Trophoblast cell (in vitro differentiated cells and primary cell): ENCODE measurements at regions not wholly inside any gene's neighbourhood (a gene's known extent, or its start where the extent isn't known, plus 50 kb on each side); places are given as distances from the start of the nearest gene placed in this dataset.

Experiments
- DNase-seq, 2 donors: peaks; one replicate each; pipeline ENCODE4 v3.0.0-alpha.2; 2016
- H2AFZ ChIP-seq: 2 replicates; pipeline ENCODE4 v1.6.1; 2013; ENCODE audit warnings: low read length, moderate library complexity, mild to moderate bottlenecking; ENCODE audit not compliant: insufficient read depth, poor library complexity
- H2AK5ac ChIP-seq: 2 replicates; pipeline ENCODE4 v1.6.1; 2013; ENCODE audit warnings: mild to moderate bottlenecking, low read length
- H2BK120ac ChIP-seq: 2 replicates; pipeline ENCODE4 v1.6.1; 2013; ENCODE audit warnings: low read length, mild to moderate bottlenecking, moderate library complexity; ENCODE audit not compliant: insufficient read depth, poor library complexity
- H2BK12ac ChIP-seq: 2 replicates; pipeline ENCODE4 v1.6.1; 2013; ENCODE audit warnings: mild to moderate bottlenecking, low read length, moderate library complexity
- H2BK5ac ChIP-seq: 2 replicates; pipeline ENCODE4 v1.6.1; 2013; ENCODE audit warnings: low read length, low read depth, moderate library complexity, mild to moderate bottlenecking; ENCODE audit not compliant: poor library complexity
- H3K14ac ChIP-seq: 2 replicates; pipeline ENCODE4 v1.6.1; 2013; ENCODE audit warnings: mild to moderate bottlenecking, low read length
- H3K18ac ChIP-seq: 2 replicates; pipeline ENCODE4 v1.6.1; 2013; ENCODE audit warnings: mild to moderate bottlenecking, low read length
- H3K23ac ChIP-seq: 2 replicates; pipeline ENCODE4 v1.6.1; 2013; ENCODE audit warnings: low read length
- H3K27ac ChIP-seq: 2 replicates; pipeline ENCODE4 v1.5.1; 2013; ENCODE audit warnings: low read depth, mild to moderate bottlenecking, inconsistent platforms, low read length, moderate library complexity
- H3K27me3 ChIP-seq: 2 replicates; pipeline ENCODE4 v1.6.1; 2013; ENCODE audit warnings: inconsistent platforms, mild to moderate bottlenecking, low read length, moderate library complexity; ENCODE audit not compliant: insufficient read depth
- H3K36me3 ChIP-seq, 2 experiments: 1 replicate in 1 of 2; 2 replicates in 1 of 2; pipeline ENCODE4 v1.6.1; 2013; ENCODE audit warnings: low read length in 2 of 2, mild to moderate bottlenecking in 2 of 2, moderate library complexity in 1 of 2; ENCODE audit not compliant: insufficient read depth in 2 of 2, control insufficient read depth in 1 of 2
- H3K4ac ChIP-seq: 2 replicates; pipeline ENCODE4 v1.6.1; 2013; ENCODE audit warnings: low read depth, mild to moderate bottlenecking, low read length, moderate library complexity
- H3K4me1 ChIP-seq, 2 experiments: 1 replicate in 1 of 2; 2 replicates in 1 of 2; pipeline ENCODE4 v1.6.1; 2013; ENCODE audit warnings: low read length in 2 of 2, mild to moderate bottlenecking in 2 of 2, moderate library complexity in 1 of 2; ENCODE audit not compliant: insufficient read depth in 2 of 2, control insufficient read depth in 1 of 2
- H3K4me2 ChIP-seq: 2 replicates; pipeline ENCODE4 v1.6.1; 2013; ENCODE audit warnings: inconsistent platforms, mild to moderate bottlenecking, low read length, moderate library complexity
- H3K4me3 ChIP-seq: 2 replicates; pipeline ENCODE4 v1.5.1; 2013; ENCODE audit warnings: mild to moderate bottlenecking, low read depth, low read length, inconsistent platforms
- H3K79me1 ChIP-seq: one replicate; pipeline ENCODE4 v1.6.1; 2013; ENCODE audit warnings: low read length
- H3K79me2 ChIP-seq: 2 replicates; pipeline ENCODE4 v1.6.1; 2013; ENCODE audit warnings: low read length, mild to moderate bottlenecking; ENCODE audit not compliant: control insufficient read depth, insufficient read depth, poor library complexity
- H3K9ac ChIP-seq: 2 replicates; pipeline ENCODE4 v1.6.1; 2013; ENCODE audit warnings: mild to moderate bottlenecking, low read length
- H3K9me3 ChIP-seq: 2 replicates; pipeline ENCODE4 v1.6.1; 2013; ENCODE audit warnings: low read depth, mild to moderate bottlenecking, control low read depth, inconsistent platforms, low read length; ENCODE audit not compliant: insufficient read depth
- H4K12ac ChIP-seq: 2 replicates; pipeline ENCODE4 v1.6.1; 2013; ENCODE audit warnings: low read depth, mild to moderate bottlenecking, low read length, moderate library complexity
- H4K8ac ChIP-seq: 2 replicates; pipeline ENCODE4 v1.6.1; 2013; ENCODE audit warnings: low read depth, mild to moderate bottlenecking, low read length, moderate library complexity
- H4K91ac ChIP-seq: one replicate; pipeline ENCODE4 v1.6.1; 2013; ENCODE audit warnings: low read depth, mild to moderate bottlenecking, low read length, moderate library complexity
- WGBS: extraction: QIAGEN DNeasy Blood & Tissue Kit; methylation state at CpG from one replicate; pipeline ENCODE4 v1.1.7; 2013; ENCODE audit warnings: missing lambda C conversion rate; ENCODE audit not compliant: insufficient read length, insufficient coverage; ENCODE audit errors: extremely low coverage; 5-methylcytosine and 5-hydroxymethylcytosine counted together

DNA sequence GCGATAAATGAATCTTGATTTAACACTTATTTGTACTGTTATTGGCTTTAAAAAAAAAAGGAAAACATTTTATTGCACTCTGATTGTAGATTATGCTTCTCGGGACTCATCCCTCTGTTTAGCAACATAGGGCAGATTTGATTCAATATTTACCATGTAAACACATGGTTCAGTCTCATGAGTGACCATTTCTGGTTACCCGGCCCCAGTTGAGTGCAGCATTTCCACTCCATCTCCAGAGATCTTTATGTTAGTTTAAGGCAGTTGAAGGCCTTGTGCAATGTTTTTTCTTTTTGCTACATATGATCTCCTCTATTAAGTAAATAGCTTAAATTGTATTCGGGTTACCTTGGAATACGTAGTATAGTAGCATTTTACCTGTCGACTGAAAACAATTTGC, 143.3 kb upstream of the RPS6KA3 start:
- Histone ChIP-seq H3K14ac (no peak overlapping the region), H3K4ac (no peak overlapping the region), H3K27me3 (no peaks in the 10 kb centered on the region), H2AK5ac (no peak overlapping the region), H4K91ac (no peak overlapping the region), H2BK120ac (no peak overlapping the region), H3K27ac (no peak overlapping the region), H3K18ac (no peak overlapping the region), H2BK5ac (no peak overlapping the region), H3K4me3 (no peak overlapping the region), H2AFZ (no peak overlapping the region), H3K4me2 (no peak overlapping the region), H3K79me1 (no peaks in the 10 kb centered on the region), H3K36me3 (no peaks in the 10 kb centered on the region), H3K79me2 (no peaks in the 10 kb centered on the region), H3K23ac (no peak overlapping the region), H4K12ac (no peak overlapping the region), H3K9me3 (no peaks in the 10 kb centered on the region), H4K8ac (no peak overlapping the region), H3K9ac (no peak overlapping the region), H2BK12ac (no peak overlapping the region), H3K4me1 (peaks cover 0 to 2% of the 10 kb centered on the region in 2 experiments)
- DNase-seq: no peak
- no CpG with 5 or more reads among the region's 6 CpGs for WGBS

DNA sequence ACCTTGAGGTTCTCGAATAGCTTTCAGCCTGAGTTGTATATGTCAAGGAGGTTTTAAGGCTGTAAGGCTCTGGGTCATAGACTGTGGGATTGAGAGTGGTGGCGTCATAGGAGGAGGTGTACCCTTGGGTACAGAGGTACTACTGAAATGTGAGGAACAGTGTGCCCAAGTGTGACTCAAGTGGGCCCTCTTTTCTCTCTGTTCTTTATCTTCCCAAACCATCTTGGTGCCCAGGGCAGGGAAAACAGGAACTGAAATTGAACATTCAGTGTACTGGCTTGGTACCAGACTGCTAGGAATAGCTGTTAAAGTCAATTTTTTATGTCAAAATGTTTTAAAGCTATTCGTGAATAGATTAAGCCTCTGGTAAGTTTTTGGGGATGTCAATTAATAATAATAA, 136.2 kb upstream of the RPS6KA3 start:
- H3K79me1 ChIP-seq: no peaks in the 10 kb centered on the region
- H3K4me2 ChIP-seq: no peak overlapping the region
- no peak overlapping the region for H3K23ac ChIP-seq
- DNase-seq: no peak
- no peaks in the 10 kb centered on the region for H3K79me2 ChIP-seq
- no peak overlapping the region for H3K9ac ChIP-seq
- no peaks in the 10 kb centered on the region for H3K4me1 ChIP-seq
- no peak overlapping the region for H3K14ac ChIP-seq
- H4K8ac ChIP-seq: no peak overlapping the region
- no peak overlapping the region for H3K4me3 ChIP-seq
- H2AK5ac ChIP-seq: no peak overlapping the region
- H3K27ac ChIP-seq: no peak overlapping the region
- no peak overlapping the region for H4K12ac ChIP-seq
- H3K9me3 ChIP-seq: no peaks in the 10 kb centered on the region
- no peak overlapping the region for H2BK120ac ChIP-seq
- H2BK5ac ChIP-seq: no peak overlapping the region
- no peak overlapping the region for H4K91ac ChIP-seq
- no CpG with 5 or more reads among the region's 3 CpGs for whole genome bisulfite sequencing
- no peak overlapping the region for H3K4ac ChIP-seq
- H2BK12ac ChIP-seq: no peak overlapping the region
- H3K27me3 ChIP-seq: no peaks in the 10 kb centered on the region
- H3K36me3 ChIP-seq: no peaks in the 10 kb centered on the region
- H2AFZ ChIP-seq: no peak overlapping the region
- H3K18ac ChIP-seq: no peak overlapping the region

DNA sequence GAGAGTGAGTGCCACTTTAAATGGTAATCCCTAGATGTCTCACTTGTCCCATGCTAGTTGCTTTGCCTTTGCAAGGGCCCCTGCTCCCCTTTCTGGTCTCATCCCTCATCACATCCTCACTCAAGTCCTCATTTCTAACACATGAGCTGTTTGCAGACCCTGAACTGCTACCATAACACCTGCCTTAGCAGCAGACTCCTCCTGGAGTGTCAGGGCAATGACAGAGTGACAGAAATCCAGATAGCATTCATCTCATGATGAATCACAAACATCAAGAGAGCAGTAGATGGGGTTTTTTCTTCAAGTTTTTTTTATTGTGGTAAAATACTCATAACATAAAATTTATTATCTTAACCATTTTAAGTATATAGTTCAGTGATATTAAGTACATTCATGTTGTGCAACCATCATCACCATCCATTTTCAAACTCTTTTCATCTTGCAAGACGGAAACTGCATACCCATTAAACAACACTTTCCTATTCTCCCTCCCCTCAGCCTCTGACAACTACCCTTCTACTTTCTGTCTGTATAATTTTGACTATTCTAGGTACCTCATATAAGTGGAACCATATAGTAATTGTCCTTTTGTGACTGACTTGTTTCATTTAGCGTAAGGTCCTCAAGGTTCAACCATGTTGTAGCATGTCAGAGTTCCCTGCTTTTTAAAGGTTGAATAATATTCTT, 133.2 kb upstream of the RPS6KA3 start:
- no peaks in the 10 kb centered on the region for H3K79me2 ChIP-seq
- H3K4me3 ChIP-seq: no peak overlapping the region
- H3K9me3 ChIP-seq: no peaks in the 10 kb centered on the region
- H2BK120ac ChIP-seq: no peak overlapping the region
- H3K27me3 ChIP-seq: no peaks in the 10 kb centered on the region
- no peak overlapping the region for H2BK5ac ChIP-seq
- no CpG with 5 or more reads among the region's 2 CpGs for WGBS
- H3K23ac ChIP-seq: no peak overlapping the region
- H4K8ac ChIP-seq: no peak overlapping the region
- H3K36me3 ChIP-seq: no peaks in the 10 kb centered on the region
- H3K79me1 ChIP-seq: no peaks in the 10 kb centered on the region
- no peak overlapping the region for H3K4me2 ChIP-seq
- no peak overlapping the region for H2BK12ac ChIP-seq
- no peak for DNase-seq
- no peak overlapping the region for H3K14ac ChIP-seq
- no peak overlapping the region for H3K27ac ChIP-seq
- no peak overlapping the region for H4K91ac ChIP-seq
- H2AK5ac ChIP-seq: no peak overlapping the region
- no peak overlapping the region for H2AFZ ChIP-seq
- H4K12ac ChIP-seq: no peak overlapping the region
- no peak overlapping the region for H3K9ac ChIP-seq
- H3K4me1 ChIP-seq: peaks cover 0 to 2% of the 10 kb centered on the region in 2 experiments
- no peak overlapping the region for H3K4ac ChIP-seq
- H3K18ac ChIP-seq: no peak overlapping the region

DNA sequence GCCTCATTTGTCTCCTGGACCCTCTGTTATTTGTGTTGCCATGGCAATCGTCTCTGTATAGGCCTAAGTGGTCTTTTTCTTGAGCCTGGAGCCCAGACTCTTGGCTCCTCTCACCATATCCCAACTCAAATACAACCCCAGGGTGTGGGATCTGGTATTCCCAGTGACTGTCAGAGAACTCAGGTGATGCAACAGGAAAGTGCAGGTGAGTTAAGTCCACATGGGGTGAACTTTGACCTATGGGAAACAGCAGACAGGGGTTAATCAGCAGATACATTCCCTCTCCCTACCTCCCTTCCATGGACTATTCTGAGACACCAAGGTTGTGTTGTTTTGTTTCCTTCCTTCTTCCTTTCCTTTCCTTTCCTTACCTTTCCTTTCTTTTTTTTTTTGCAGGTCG, 130.9 kb upstream of the RPS6KA3 start:
- Histone ChIP-seq H2BK12ac (no peak overlapping the region), H3K27ac (no peak overlapping the region), H4K12ac (no peak overlapping the region), H3K27me3 (no peaks in the 10 kb centered on the region), H4K8ac (no peak overlapping the region), H3K14ac (no peak overlapping the region), H4K91ac (no peak overlapping the region), H3K4ac (no peak overlapping the region), H2AK5ac (no peak overlapping the region), H2AFZ (no peak overlapping the region), H3K4me3 (no peak overlapping the region), H3K4me1 (peaks cover 0 to 2% of the 10 kb centered on the region in 2 experiments), H3K9me3 (no peaks in the 10 kb centered on the region), H3K9ac (no peak overlapping the region), H3K79me2 (no peaks in the 10 kb centered on the region), H2BK120ac (no peak overlapping the region), H3K23ac (no peak overlapping the region), H3K4me2 (no peak overlapping the region), H3K79me1 (no peaks in the 10 kb centered on the region), H3K18ac (no peak overlapping the region), H2BK5ac (no peak overlapping the region), H3K36me3 (no peaks in the 10 kb centered on the region)
- DNase-seq: no peak
- WGBS: no CpG with 5 or more reads among the region's 2 CpGs
